Activated T-cell treated with anti-CD3 and anti-CD28 coated beads, Interleukin-2, amount 50 U/mL, for 1 hour (primary cell): ENCODE measurements at regions not wholly inside any gene's neighbourhood (a gene's known extent, or its start where the extent isn't known, plus 50 kb on each side); places are given as distances from the start of the nearest gene placed in this dataset.

Experiments
- DNase-seq: peaks from one replicate; pipeline ENCODE4 v3.0.0-alpha.2; 2020

DNA sequence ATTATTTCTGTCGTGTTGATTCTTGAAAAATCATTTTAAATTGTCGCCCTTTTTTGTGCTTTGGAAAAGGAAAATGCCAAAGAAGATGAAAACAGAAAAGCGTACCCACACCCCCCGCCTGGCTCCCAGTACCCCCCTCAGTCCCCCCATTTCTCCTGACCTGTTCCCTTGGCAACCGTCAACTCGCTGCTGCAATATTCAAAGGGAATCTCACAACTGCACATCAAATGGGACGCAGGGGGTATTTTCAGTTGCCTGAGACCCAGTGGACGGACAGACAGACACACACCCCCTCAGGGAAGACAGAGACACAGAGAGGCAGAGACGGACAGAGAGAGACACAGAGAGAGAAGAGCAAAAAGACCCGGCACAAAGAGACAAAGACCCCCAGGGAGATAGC, 83.5 kb upstream of the PRR20G start:
- no peak for DNase-seq

- no peak for DNase-seq
These were observed 83.1 kb upstream of the PRR20G start for GRCh38 chr3:127370906-127371305.

DNA sequence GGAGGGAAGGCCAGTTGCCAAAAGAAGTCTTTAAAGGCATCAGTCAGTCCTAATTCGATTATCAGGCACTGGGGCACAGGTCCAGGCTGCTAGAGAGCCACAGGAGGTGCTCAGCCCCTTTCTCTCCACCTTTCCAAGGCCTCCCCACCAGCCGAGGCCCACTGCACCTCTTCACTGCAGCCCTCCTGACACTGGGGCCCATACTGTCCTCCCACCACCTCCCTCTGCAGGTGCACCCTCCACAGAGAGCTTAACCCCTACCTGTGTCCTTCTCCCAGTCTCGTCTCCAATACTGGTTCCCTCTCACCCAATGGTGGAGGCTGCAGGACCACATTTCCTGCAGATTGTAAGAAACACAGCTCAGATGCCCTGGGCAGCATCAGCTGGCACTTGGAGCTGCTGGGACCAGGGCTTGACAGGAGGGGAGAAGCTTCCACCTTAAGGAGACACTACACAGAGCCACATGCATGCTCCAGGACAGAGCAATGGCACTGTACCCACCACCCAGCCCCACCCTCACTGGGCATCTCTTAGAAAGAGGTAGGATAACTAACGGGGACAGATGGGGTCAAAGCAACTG, 81.6 kb upstream of the PRR20G start:
- DNase-seq = no peak

DNA sequence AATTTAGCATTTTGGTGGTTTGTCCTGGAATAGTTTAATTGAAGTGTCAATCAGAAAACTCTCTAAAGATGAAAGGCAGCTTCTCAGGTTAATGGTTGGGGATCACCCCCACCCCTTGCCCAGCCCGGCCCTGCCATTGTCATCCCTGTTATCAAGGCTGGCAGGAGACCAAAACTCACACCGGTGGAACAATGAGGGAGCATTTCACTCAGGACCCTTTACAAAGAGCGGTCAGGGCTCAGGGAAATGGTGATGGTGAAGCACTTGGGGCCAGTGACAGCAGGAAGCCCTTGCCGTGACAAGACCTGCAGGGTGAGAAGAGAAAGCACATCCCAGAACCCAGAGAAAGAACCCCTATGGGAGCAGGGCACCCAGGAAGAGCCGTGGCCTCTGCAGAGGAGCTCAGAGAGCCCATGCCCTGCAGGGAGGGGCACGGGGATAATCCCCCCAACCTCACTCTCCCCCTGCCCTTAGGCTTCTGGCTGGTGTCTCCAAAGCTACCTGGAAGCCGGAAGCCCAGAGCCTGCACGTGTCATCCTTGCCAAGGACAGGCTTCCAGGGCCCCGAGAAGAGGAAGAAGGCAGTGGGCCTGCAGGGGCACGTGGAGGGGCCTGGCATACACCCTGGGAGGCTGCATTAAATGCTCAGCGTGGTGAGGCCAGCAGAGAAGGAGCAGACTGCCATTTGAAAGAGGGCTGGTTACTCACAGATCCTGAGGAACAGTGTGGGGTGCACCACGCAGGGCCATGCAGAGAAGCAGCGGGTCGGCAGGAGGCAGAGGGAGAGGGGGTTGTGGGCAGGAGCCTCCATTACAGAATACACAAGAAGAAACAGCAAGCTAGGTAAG, 80.6 kb upstream of the PRR20G start:
- DNase-seq = no peak

DNA sequence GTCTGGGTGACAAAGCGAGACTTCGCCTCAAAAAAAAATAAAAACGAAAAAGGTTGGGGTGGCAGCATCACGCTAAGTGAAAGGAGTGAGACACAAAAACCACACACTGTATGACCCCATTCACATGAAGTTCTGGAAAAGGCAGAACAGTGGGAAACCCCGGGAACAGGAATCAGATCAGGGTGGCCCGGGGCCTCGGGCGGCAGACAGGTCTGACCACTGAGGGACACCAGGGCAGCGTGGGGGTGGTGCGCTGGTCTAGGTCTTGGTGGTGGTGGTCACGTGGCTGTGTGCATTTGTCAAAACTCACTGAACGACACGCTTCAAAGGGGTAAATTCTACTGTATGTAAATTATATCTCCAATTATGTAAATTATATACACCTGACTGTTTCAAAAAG, 79.7 kb upstream of the PRR20G start:
- no peak for DNase-seq

GRCh38 chr3:127366383-127366782, 78.5 kb upstream of the PRR20G start:
- no peak for DNase-seq

- no peak for DNase-seq
These were observed 77.4 kb upstream of the PRR20G start for GRCh38 chr3:127365163-127365798.

DNA sequence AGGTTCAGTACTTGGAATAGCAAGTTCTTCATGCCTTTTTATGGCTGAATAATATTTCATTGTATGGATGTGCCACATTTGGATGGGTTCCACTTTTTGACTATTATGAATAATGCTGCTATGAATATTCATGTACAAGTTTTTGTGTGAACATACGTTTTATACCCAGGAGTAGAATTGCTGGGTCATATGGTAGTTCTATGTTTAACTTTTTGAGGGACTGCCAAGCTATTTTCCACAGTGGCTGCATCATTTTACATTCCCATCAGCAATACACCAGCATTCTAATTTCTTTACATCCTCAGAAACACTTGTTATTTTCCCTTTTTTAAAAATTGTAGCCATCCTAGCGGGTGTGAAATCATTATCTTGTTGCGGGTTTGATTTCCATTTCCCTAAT, 76.0 kb upstream of the PRR20G start:
- no peak for DNase-seq

DNA sequence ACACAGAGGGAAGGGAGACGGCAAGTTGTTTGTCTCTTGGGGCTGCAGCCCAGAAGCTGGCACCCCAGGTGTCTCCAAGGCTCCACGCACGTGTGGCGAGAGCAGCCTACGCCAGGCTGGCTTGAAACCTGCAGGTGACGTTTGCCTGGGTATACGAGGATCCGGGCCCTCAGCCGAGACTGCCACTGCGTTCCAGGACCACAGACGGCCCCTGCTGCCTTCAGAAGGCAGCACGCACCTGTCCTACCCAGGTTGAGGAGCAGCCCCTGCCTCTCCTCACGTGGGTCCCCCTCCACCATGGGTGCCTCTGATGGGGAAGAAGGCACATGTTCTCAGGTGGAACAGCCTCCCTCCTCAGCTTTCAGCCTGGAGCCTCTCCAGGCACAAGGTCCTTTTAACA, 75.3 kb upstream of the PRR20G start:
- no peak for DNase-seq

GRCh38 chr3:127360647-127361046, 72.8 kb upstream of the PRR20G start:
- no peak for DNase-seq

- DNase-seq = no peak
These were observed 70.8 kb upstream of the PRR20G start for GRCh38 chr3:127358641-127359040.

DNA sequence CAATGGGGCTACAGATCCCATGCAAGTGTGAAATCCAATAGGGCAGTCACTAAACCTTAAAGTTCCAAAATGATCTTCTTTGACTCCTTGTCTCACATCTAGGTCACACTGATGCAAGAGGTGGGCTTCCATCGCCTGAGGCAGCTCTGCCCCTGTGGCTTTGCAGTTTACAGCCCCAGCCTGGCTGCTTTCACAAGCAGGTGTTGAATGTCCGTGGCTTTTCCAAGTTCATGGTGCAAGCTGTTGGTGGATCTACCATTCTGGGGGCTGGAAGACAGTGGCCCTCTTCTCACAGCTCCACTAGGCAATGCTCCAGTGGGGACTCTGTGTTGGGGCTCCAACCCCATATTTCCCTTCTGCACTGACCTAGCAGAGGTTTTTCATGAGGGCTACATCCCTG, 68.5 kb upstream of the PRR20G start:
- no peak for DNase-seq

- DNase-seq = no peak
These were observed 66.9 kb upstream of the PRR20G start for GRCh38 chr3:127354761-127355160.

DNA sequence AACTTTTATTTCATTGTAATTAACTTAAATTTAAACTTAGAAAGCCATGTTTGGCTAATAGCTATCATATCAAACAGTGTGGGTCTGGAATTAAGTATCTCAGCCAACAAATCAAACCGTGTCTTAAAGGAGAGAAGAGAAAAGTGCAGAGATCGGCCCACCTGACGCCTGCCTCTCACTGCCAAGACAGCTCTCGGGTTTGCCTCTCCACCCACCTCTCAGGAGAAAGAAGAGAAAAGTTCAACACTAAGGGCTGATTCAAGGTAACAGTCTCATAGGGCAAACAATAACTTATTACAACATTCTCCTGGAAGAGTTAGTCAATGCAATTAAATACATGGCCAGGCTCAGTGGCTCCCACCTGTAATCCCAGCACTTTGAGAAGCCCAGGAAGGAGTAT, 64.8 kb upstream of the PRR20G start:
- no peak for DNase-seq

DNA sequence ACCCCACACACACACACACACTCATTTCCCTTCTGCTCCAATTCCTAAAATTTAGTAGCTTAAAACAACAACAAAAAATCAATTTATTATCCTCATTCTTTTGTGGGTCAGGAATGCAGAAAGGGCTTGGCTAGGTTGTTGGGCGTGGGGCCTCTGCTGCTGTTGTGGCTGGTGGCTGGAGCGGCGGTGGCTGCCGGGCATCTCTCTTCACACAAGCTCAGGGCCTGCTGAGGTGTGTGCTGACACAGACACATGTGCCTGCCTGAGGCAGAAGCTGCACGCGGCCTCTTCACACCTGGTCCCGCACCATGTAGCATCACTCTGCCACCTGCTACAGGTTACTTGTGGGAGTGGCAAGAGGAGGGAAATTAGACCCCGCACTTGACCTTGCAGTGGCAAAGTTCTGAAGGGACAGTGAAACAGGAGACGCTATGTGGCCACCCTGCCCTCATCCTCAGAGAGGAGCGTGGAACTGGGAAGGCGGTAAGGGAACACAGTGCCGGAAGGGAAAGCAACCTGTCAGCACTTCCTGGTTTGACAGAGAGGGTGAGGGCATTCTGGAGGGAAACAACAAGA, 64.0 kb upstream of the PRR20G start:
- DNase-seq = no peak

- no peak for DNase-seq
These were observed 63.5 kb upstream of the PRR20G start for GRCh38 chr3:127351321-127351720.

- DNase-seq = no peak
These were observed 62.6 kb upstream of the PRR20G start for GRCh38 chr3:127350172-127351050.

GRCh38 chr3:127349501-127350171, 61.8 kb upstream of the PRR20G start:
- DNase-seq = no peak

- no peak for DNase-seq
These were observed 54.9 kb upstream of the PRR20G start for GRCh38 chr3:127342735-127343134.

GRCh38 chr3:127339928-127340861, 52.3 kb upstream of the PRR20G start:
- DNase-seq = no peak

GRCh38 chr3:127339016-127339415, 51.2 kb upstream of the PRR20G start:
- DNase-seq = no peak
